Astrocyte (in vitro differentiated cells and primary cell): ENCODE measurements at regions not wholly inside any gene's neighbourhood (a gene's known extent, or its start where the extent isn't known, plus 50 kb on each side); places are given as distances from the start of the nearest gene placed in this dataset.

ENCODE experiments used
- CTCF ChIP-seq: IDR thresholded peaks from 2 replicates; pipeline ENCODE4 v1.5.1; 2011; ENCODE audit warnings: low read depth, mild to moderate bottlenecking, inconsistent platforms, low read length, moderate library complexity; ENCODE audit not compliant: insufficient read depth
- EZH2 ChIP-seq: IDR thresholded peaks from 2 replicates; pipeline ENCODE4 v1.6.1; 2012; ENCODE audit warnings: mild to moderate bottlenecking, low read length, inconsistent platforms; ENCODE audit not compliant: insufficient read depth

DNA sequence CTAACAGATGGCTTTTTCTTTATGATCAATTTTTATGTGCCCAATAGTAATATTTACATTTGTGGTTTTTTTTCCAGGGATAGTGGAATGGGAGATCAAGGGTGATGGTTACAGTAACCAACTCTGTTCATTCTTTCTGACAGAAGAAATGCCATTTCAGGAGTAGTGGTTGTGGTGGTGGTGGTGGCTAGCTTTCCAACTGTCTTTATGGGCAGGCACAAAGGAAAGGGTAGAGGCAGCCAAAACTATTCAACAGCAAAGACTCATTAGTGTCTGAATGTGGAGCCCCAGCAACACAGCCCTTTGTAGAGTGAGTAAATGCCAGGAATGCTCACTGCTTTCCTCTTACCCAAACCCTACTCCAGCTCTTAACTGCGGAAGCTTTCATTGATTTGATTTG is 227.7 kb downstream of the RND3 start:
- TF ChIP-seq CTCF = no peak
- TF ChIP-seq EZH2 = no peak
